WTC11 (cell line): ENCODE measurements at regions not wholly inside any gene's neighbourhood (a gene's known extent, or its start where the extent isn't known, plus 50 kb on each side); places are given as distances from the start of the nearest gene placed in this dataset.

ENCODE experiments used
- ATAC-seq: fragments of 200-7000 bp; cut with Tn5 transposase; 2 replicates; pipeline ENCODE4 v1.10.0; 2021; ENCODE audit warnings: mild to moderate bottlenecking, moderate library complexity
- CTCF ChIA-PET: fragments of 300-600 bp; sonication (Branson Sonifier 250); formaldehyde crosslinking; loops from one replicate; lab custom pipeline; 2021; ENCODE audit warnings: antibody characterized with exemption; lab: Charles Lee
- POLR2A ChIA-PET: fragments of 350-600 bp; sonication (Branson Sonifier 250); formaldehyde crosslinking; loops from one replicate; lab custom pipeline; 2021; ENCODE audit warnings: antibody characterized with exemption; lab: Charles Lee
- DNase-seq: peaks from one replicate; pipeline ENCODE4 v3.0.0; 2021; ENCODE audit warnings: low spot score
- H3K27ac Mint-ChIP-seq: 2 replicates; pipeline ENCODE4 v1.8.0; 2021; ENCODE audit warnings: mixed read lengths
- H3K27me3 Mint-ChIP-seq: 2 replicates; pipeline ENCODE4 v1.8.0; 2021; ENCODE audit warnings: low read depth, mild to moderate bottlenecking, moderate library complexity, mixed read lengths
- H3K36me3 Mint-ChIP-seq: 2 replicates; pipeline ENCODE4 v1.8.0; 2021; ENCODE audit warnings: mixed read lengths
- H3K4me1 Mint-ChIP-seq: 2 replicates; pipeline ENCODE4 v1.8.0; 2022; ENCODE audit warnings: mixed read lengths
- H3K4me3 Mint-ChIP-seq: 2 replicates; pipeline ENCODE4 v1.8.0; 2021; ENCODE audit warnings: mild to moderate bottlenecking, moderate library complexity, mixed read lengths
- H3K9me3 Mint-ChIP-seq: 2 replicates; pipeline ENCODE4 v1.8.0; 2021; ENCODE audit warnings: mixed read lengths
- AR ChIP-seq: fragments of 250-450 bp; sonication (Bioruptor Pico); IDR thresholded peaks from 2 replicates; pipeline ENCODE4 v1.9.0; 2021; ENCODE audit warnings: mild to moderate bottlenecking
- ATF1 ChIP-seq: sonication (generic); formaldehyde crosslinking; IDR thresholded peaks from 2 replicates; pipeline ENCODE4 v1.8.1; 2023; ENCODE audit warnings: mild to moderate bottlenecking, moderate library complexity, missing genetic modification reagents
- ATF2 ChIP-seq: sonication (generic); formaldehyde crosslinking; IDR thresholded peaks from 2 replicates; pipeline ENCODE4 v1.8.1; 2022; ENCODE audit warnings: low read depth, missing genetic modification reagents, borderline replicate concordance
- ATF3 ChIP-seq: sonication (generic); formaldehyde crosslinking; conservative IDR thresholded peaks from 2 replicates; pipeline ENCODE4 v1.8.1; 2022; ENCODE audit warnings: mild to moderate bottlenecking, missing genetic modification reagents
- CDX4 ChIP-seq: fragments of 250-450 bp; sonication (Bioruptor Pico); IDR thresholded peaks from 2 replicates; pipeline ENCODE4 v1.9.0; 2021; ENCODE audit warnings: moderate library complexity, mild to moderate bottlenecking, inconsistent platforms, borderline replicate concordance
- CREB1 ChIP-seq: sonication (generic); formaldehyde crosslinking; IDR thresholded peaks from 2 replicates; pipeline ENCODE4 v1.8.0; 2023; ENCODE audit warnings: mild to moderate bottlenecking, missing genetic modification reagents
- ERG ChIP-seq: fragments of 250-450 bp; sonication (Bioruptor Pico); IDR thresholded peaks from 2 replicates; pipeline ENCODE4 v1.8.0; 2021; ENCODE audit warnings: mild to moderate bottlenecking
- JAZF1 ChIP-seq: fragments of 250-450 bp; sonication (Bioruptor Pico); IDR thresholded peaks from 2 replicates; pipeline ENCODE4 v1.9.0; 2021; ENCODE audit warnings: moderate library complexity, mild to moderate bottlenecking, inconsistent platforms
- KAT7 ChIP-seq: sonication (generic); formaldehyde crosslinking; IDR thresholded peaks from 2 replicates; pipeline ENCODE4 v1.8.1; 2023; ENCODE audit warnings: missing genetic modification reagents, mild to moderate bottlenecking, borderline replicate concordance
- MLX ChIP-seq: sonication (generic); formaldehyde crosslinking; IDR thresholded peaks from 2 replicates; pipeline ENCODE4 v1.8.1; 2023; ENCODE audit warnings: mild to moderate bottlenecking, missing genetic modification reagents, moderate library complexity
- NFATC4 ChIP-seq: fragments of 250-450 bp; sonication (Bioruptor Pico); IDR thresholded peaks from 2 replicates; pipeline ENCODE4 v1.9.0; 2021; ENCODE audit warnings: mild to moderate bottlenecking
- NFE2L1 ChIP-seq: sonication (generic); formaldehyde crosslinking; IDR thresholded peaks from 2 replicates; pipeline ENCODE4 v1.8.1; 2023; ENCODE audit warnings: missing genetic modification reagents
- RELA ChIP-seq: sonication (generic); formaldehyde crosslinking; IDR thresholded peaks from 2 replicates; pipeline ENCODE4 v1.8.1; 2022; ENCODE audit warnings: missing genetic modification reagents, mild to moderate bottlenecking, borderline replicate concordance
- RORB ChIP-seq: fragments of 250-450 bp; sonication (Bioruptor Pico); IDR thresholded peaks from 2 replicates; pipeline ENCODE4 v1.9.0; 2021; ENCODE audit warnings: mild to moderate bottlenecking
- SOX15 ChIP-seq: fragments of 250-450 bp; sonication (Bioruptor Pico); IDR thresholded peaks from 2 replicates; pipeline ENCODE4 v1.9.0; 2021; ENCODE audit warnings: mild to moderate bottlenecking
- TCF7 ChIP-seq: sonication (generic); formaldehyde crosslinking; IDR thresholded peaks from 2 replicates; pipeline ENCODE4 v1.8.0; 2022; ENCODE audit warnings: mild to moderate bottlenecking, low read depth, missing genetic modification reagents, moderate library complexity
- ZBTB21 ChIP-seq: sonication (generic); formaldehyde crosslinking; IDR thresholded peaks from 2 replicates; pipeline ENCODE4 v1.8.1; 2023; ENCODE audit warnings: mild to moderate bottlenecking, missing genetic modification reagents, borderline replicate concordance
- ZNF219 ChIP-seq: sonication (generic); formaldehyde crosslinking; IDR thresholded peaks from 2 replicates; pipeline ENCODE4 v1.8.0; 2023; ENCODE audit warnings: missing genetic modification reagents, mild to moderate bottlenecking, borderline replicate concordance
- ZNF423 ChIP-seq: fragments of 250-450 bp; sonication (Bioruptor Pico); IDR thresholded peaks from 2 replicates; pipeline ENCODE4 v2.1.2; 2022; ENCODE audit warnings: mild to moderate bottlenecking, moderate library complexity
- TF ChIP-seq, protein P1 (sequence below): sonication (generic); formaldehyde crosslinking; IDR thresholded peaks from 2 replicates; pipeline ENCODE4 v1.8.1; 2023; ENCODE audit warnings: mild to moderate bottlenecking, missing genetic modification reagents
- TF ChIP-seq, protein P2 (sequence below): sonication (generic); formaldehyde crosslinking; IDR thresholded peaks from 2 replicates; pipeline ENCODE4 v1.8.0; 2022; ENCODE audit warnings: mild to moderate bottlenecking, missing genetic modification reagents
- TF ChIP-seq, protein P3 (sequence below): sonication (generic); formaldehyde crosslinking; IDR thresholded peaks from 2 replicates; pipeline ENCODE4 v1.8.0; 2022; ENCODE audit warnings: mild to moderate bottlenecking, missing genetic modification reagents

GRCh38 chr14:31968107-31968810, 108.8 kb upstream of the ARHGAP5 start (continued):
- TF ChIP-seq AR (CRISPR knock-in tag) = no peak
- TF ChIP-seq KAT7 (CRISPR knock-in tag) = no peak
- no peak for TF ChIP-seq RORB (CRISPR knock-in tag)
- no peak for TF ChIP-seq JAZF1 (CRISPR knock-in tag)
- TF ChIP-seq SOX15 (CRISPR knock-in tag) = no peak

DNA sequence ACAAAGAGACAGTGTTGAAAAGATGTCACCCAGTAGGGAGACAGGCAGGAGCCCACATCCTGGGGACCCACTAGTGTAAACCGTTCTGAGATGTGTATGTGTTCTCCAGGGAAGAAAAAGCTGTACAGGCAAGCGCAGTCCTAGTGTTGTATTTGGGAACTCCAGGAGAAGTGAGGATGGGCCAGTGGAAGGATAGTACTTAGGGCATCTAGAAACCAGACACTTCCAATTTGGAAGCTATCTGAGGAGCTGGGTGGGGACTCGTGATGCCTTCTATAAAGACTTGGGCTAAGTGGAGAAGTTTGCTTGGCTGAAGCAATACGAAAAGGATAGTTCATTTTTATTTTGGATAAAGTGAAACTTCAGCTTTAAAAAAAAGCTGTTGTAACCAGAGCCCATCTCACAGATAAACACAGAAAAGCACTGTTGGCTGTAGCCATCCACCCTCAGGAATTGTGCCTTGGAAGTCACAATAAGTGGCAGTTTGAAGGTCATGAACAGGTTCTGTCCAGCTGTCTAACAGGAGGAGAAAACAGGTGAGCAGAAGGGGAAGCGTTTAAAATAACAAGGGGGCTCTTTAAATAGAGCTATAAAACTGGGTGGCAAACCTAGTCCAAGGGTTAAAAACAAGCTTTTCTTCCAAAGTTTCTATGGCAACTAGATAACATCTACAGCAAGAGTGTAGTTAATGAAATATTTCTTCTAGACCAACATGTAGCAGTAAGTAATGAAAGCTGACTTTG, 108.0 kb upstream of the ARHGAP5 start:
- Mint-ChIP-seq H3K27ac (no peak overlapping the region), H3K36me3 (peaks cover 7% of the 10 kb centered on the region), H3K27me3 (no peaks in the 10 kb centered on the region), H3K9me3 (peaks cover 33% of the 10 kb centered on the region), H3K4me1 (no peaks in the 10 kb centered on the region), H3K4me3 (no peak overlapping the region)
- DNase-seq (no peak), ATAC-seq (no peak)
- CTCF ChIA-PET = no interaction called here
- POLR2A ChIA-PET = no interaction called here
- TF ChIP-seq ZBTB21 = no peak
- no peak for TF ChIP-seq NFE2L1
- no peak for TF ChIP-seq MLX (CRISPR knock-in tag)
- no peak for TF ChIP-seq ERG (CRISPR knock-in tag)
- no peak for TF ChIP-seq ATF3
- TF ChIP-seq, protein P1, sequence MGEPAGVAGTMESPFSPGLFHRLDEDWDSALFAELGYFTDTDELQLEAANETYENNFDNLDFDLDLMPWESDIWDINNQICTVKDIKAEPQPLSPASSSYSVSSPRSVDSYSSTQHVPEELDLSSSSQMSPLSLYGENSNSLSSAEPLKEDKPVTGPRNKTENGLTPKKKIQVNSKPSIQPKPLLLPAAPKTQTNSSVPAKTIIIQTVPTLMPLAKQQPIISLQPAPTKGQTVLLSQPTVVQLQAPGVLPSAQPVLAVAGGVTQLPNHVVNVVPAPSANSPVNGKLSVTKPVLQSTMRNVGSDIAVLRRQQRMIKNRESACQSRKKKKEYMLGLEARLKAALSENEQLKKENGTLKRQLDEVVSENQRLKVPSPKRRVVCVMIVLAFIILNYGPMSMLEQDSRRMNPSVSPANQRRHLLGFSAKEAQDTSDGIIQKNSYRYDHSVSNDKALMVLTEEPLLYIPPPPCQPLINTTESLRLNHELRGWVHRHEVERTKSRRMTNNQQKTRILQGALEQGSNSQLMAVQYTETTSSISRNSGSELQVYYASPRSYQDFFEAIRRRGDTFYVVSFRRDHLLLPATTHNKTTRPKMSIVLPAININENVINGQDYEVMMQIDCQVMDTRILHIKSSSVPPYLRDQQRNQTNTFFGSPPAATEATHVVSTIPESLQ (CRISPR knock-in tag) = no peak
- TF ChIP-seq, protein P2, sequence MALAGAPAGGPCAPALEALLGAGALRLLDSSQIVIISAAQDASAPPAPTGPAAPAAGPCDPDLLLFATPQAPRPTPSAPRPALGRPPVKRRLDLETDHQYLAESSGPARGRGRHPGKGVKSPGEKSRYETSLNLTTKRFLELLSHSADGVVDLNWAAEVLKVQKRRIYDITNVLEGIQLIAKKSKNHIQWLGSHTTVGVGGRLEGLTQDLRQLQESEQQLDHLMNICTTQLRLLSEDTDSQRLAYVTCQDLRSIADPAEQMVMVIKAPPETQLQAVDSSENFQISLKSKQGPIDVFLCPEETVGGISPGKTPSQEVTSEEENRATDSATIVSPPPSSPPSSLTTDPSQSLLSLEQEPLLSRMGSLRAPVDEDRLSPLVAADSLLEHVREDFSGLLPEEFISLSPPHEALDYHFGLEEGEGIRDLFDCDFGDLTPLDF (CRISPR knock-in tag) = no peak
- no peak for TF ChIP-seq ZNF423 (CRISPR knock-in tag)
- no peak for TF ChIP-seq ATF2 (CRISPR knock-in tag)
- no peak for TF ChIP-seq SOX15 (CRISPR knock-in tag)
- TF ChIP-seq TCF7 = no peak
- no peak for TF ChIP-seq ATF1 (CRISPR knock-in tag)
- no peak for TF ChIP-seq CDX4
- no peak for TF ChIP-seq NFATC4 (CRISPR knock-in tag)
- no peak for TF ChIP-seq RORB (CRISPR knock-in tag)
- TF ChIP-seq CREB1 (CRISPR knock-in tag) = no peak
- no peak for TF ChIP-seq RELA
- TF ChIP-seq, protein P3, sequence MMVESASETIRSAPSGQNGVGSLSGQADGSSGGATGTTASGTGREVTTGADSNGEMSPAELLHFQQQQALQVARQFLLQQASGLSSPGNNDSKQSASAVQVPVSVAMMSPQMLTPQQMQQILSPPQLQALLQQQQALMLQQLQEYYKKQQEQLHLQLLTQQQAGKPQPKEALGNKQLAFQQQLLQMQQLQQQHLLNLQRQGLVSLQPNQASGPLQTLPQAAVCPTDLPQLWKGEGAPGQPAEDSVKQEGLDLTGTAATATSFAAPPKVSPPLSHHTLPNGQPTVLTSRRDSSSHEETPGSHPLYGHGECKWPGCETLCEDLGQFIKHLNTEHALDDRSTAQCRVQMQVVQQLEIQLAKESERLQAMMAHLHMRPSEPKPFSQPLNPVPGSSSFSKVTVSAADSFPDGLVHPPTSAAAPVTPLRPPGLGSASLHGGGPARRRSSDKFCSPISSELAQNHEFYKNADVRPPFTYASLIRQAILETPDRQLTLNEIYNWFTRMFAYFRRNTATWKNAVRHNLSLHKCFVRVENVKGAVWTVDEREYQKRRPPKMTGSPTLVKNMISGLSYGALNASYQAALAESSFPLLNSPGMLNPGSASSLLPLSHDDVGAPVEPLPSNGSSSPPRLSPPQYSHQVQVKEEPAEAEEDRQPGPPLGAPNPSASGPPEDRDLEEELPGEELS (CRISPR knock-in tag) = no peak
- no peak for TF ChIP-seq ZNF219
